ENCODE measurements at regions not wholly inside any gene's neighbourhood (a gene's known extent, or its start where the extent isn't known, plus 50 kb on each side); places are given as distances from the start of the nearest gene placed in this dataset.

GRCh38 chr11:101354801-101355200 is 225.2 kb upstream of the PGR start:
- H3K27me3 Mint-ChIP-seq: no peaks in the 10 kb centered on the region
- ChIA-PET POLR2A (interaction anchor here in 1 of 2 donors (0.5 kb wide), 1 partner anchor 662 kb away, joined by 10 read pairs; no protein-coding TSS in a partner anchor), CTCF (no interaction called here)
- no peaks in the 10 kb centered on the region for H3K4me1 Mint-ChIP-seq
- no peak for ATAC-seq (replicated peaks in 1 of 4)
- no peaks in the 10 kb centered on the region for H3K36me3 Mint-ChIP-seq
- H3K27ac Mint-ChIP-seq: no peak overlapping the region
- DNase-seq: no peak
- H3K27ac ChIP-seq (ENCODE audit: low read length): no peak overlapping the region
- H3K4me1 ChIP-seq (ENCODE audit: control insufficient read depth in 1 of 2, extremely low read depth in 1 of 2, insufficient read depth in 2 of 2, low read length in 2 of 2): no peaks in the 10 kb centered on the region
- H3K4me3 Mint-ChIP-seq: no peak overlapping the region
- 56% methylated on average over 3 of the region's 4 CpGs for WGBS (ENCODE audit: insufficient coverage)
- peaks cover 8 to 20% (median 19%) of the 10 kb centered on the region in 3 donors for H3K9me3 Mint-ChIP-seq
- H3K9me3 ChIP-seq: no peaks in the 10 kb centered on the region
- no peaks in the 10 kb centered on the region for H3K36me3 ChIP-seq (ENCODE audit: control insufficient read depth in 2 of 2, extremely low read depth in 1 of 2, insufficient read depth in 1 of 2, low read length in 1 of 2)
- no peaks in the 10 kb centered on the region for H3K27me3 ChIP-seq (replicated peaks in 1 of 2; ENCODE audit: control insufficient read depth in 2 of 2, extremely low read depth in 1 of 2, insufficient read depth in 2 of 2, low read length in 1 of 2)
- H3K4me3 ChIP-seq (ENCODE audit: control insufficient read depth in 1 of 2, extremely low read depth in 1 of 2, low read length in 1 of 2): no peak overlapping the region

GRCh38 chr11:101348786-101349185 is 219.2 kb upstream of the PGR start:
- CTCF ChIA-PET: no interaction called here
- no peaks in the 10 kb centered on the region for H3K36me3 ChIP-seq (ENCODE audit: control insufficient read depth in 2 of 2, extremely low read depth in 1 of 2, insufficient read depth in 1 of 2, low read length in 1 of 2)
- no peak overlapping the region for H3K4me3 Mint-ChIP-seq
- no peaks in the 10 kb centered on the region for H3K4me1 Mint-ChIP-seq
- DNase-seq: no peak
- H3K4me3 ChIP-seq (ENCODE audit: control insufficient read depth in 1 of 2, extremely low read depth in 1 of 2, low read length in 1 of 2): no peak overlapping the region
- POLR2A ChIA-PET: no interaction called here
- H3K9me3 ChIP-seq: no peaks in the 10 kb centered on the region
- H3K27ac ChIP-seq (ENCODE audit: low read length): no peak overlapping the region
- peaks cover 8 to 11% (median 10%) of the 10 kb centered on the region in 3 donors for H3K9me3 Mint-ChIP-seq
- no peaks in the 10 kb centered on the region for H3K36me3 Mint-ChIP-seq
- ATAC-seq (replicated peaks in 1 of 4): no peak
- 100% methylated on average over 1 of the region's 3 CpGs for WGBS (ENCODE audit: insufficient coverage)
- no peaks in the 10 kb centered on the region for H3K27me3 Mint-ChIP-seq
- no peak overlapping the region for H3K27ac Mint-ChIP-seq
- H3K27me3 ChIP-seq (replicated peaks in 1 of 2; ENCODE audit: control insufficient read depth in 2 of 2, extremely low read depth in 1 of 2, insufficient read depth in 2 of 2, low read length in 1 of 2): no peaks in the 10 kb centered on the region
- no peaks in the 10 kb centered on the region for H3K4me1 ChIP-seq (ENCODE audit: control insufficient read depth in 1 of 2, extremely low read depth in 1 of 2, insufficient read depth in 2 of 2, low read length in 2 of 2)

- ChIA-PET CTCF (no interaction called here), POLR2A (no interaction called here)
- WGBS (ENCODE audit: insufficient coverage): 89% methylated on average over 2 of the region's 4 CpGs
- Mint-ChIP-seq H3K27ac (no peak overlapping the region), H3K9me3 (peaks cover 10 to 14% (median 13%) of the 10 kb centered on the region in 3 donors), H3K36me3 (no peaks in the 10 kb centered on the region), H3K27me3 (no peaks in the 10 kb centered on the region), H3K4me3 (no peak overlapping the region), H3K4me1 (no peaks in the 10 kb centered on the region)
- Histone ChIP-seq H3K27me3 (replicated peaks in 1 of 2; ENCODE audit: control insufficient read depth in 2 of 2, extremely low read depth in 1 of 2, insufficient read depth in 2 of 2, low read length in 1 of 2) (no peaks in the 10 kb centered on the region), H3K4me3 (ENCODE audit: control insufficient read depth in 1 of 2, extremely low read depth in 1 of 2, low read length in 1 of 2) (no peak overlapping the region), H3K36me3 (ENCODE audit: control insufficient read depth in 2 of 2, extremely low read depth in 1 of 2, insufficient read depth in 1 of 2, low read length in 1 of 2) (no peaks in the 10 kb centered on the region), H3K4me1 (ENCODE audit: control insufficient read depth in 1 of 2, extremely low read depth in 1 of 2, insufficient read depth in 2 of 2, low read length in 2 of 2) (no peaks in the 10 kb centered on the region), H3K27ac (ENCODE audit: low read length) (no peak overlapping the region), H3K9me3 (no peaks in the 10 kb centered on the region)
- DNase-seq (no peak), ATAC-seq (replicated peaks in 1 of 4) (no peak)
These were observed 217.0 kb upstream of the PGR start for GRCh38 chr11:101346591-101346990.

GRCh38 chr11:101345891-101346290 is 216.3 kb upstream of the PGR start:
- H3K4me3 Mint-ChIP-seq: no peak overlapping the region
- CTCF ChIA-PET: no interaction called here
- DNase-seq: no peak

GRCh38 chr11:101342307-101342706 is 212.7 kb upstream of the PGR start:
- Histone ChIP-seq H3K36me3 (ENCODE audit: control insufficient read depth in 2 of 2, extremely low read depth in 1 of 2, insufficient read depth in 1 of 2, low read length in 1 of 2) (no peaks in the 10 kb centered on the region), H3K9me3 (no peaks in the 10 kb centered on the region), H3K4me3 (ENCODE audit: control insufficient read depth in 1 of 2, extremely low read depth in 1 of 2, low read length in 1 of 2) (no peak overlapping the region), H3K4me1 (ENCODE audit: control insufficient read depth in 1 of 2, extremely low read depth in 1 of 2, insufficient read depth in 2 of 2, low read length in 2 of 2) (no peaks in the 10 kb centered on the region), H3K27ac (ENCODE audit: low read length) (no peak overlapping the region), H3K27me3 (replicated peaks in 1 of 2; ENCODE audit: control insufficient read depth in 2 of 2, extremely low read depth in 1 of 2, insufficient read depth in 2 of 2, low read length in 1 of 2) (no peaks in the 10 kb centered on the region)
- ChIA-PET POLR2A (interaction anchor here in 1 of 2 donors (0.7 kb wide), 1 partner anchor 1570 kb away, joined by 3 read pairs; no protein-coding TSS in a partner anchor), CTCF (no interaction called here)
- no peak overlapping the region for H3K4me3 Mint-ChIP-seq
- H3K27me3 Mint-ChIP-seq: no peaks in the 10 kb centered on the region
- no peaks in the 10 kb centered on the region for H3K4me1 Mint-ChIP-seq
- no peak overlapping the region for H3K27ac Mint-ChIP-seq
- DNase-seq (no peak), ATAC-seq (replicated peaks in 1 of 4) (no peak)
- H3K9me3 Mint-ChIP-seq: peaks cover 12 to 20% (median 19%) of the 10 kb centered on the region in 3 donors
- H3K36me3 Mint-ChIP-seq: no peaks in the 10 kb centered on the region
- WGBS (ENCODE audit: insufficient coverage): no CpG with 5 or more reads among the region's 1 CpG

More at GRCh38 chr11:101345891-101346290, 216.3 kb upstream of the PGR start:
- Mint-ChIP-seq H3K27ac (no peak overlapping the region), H3K36me3 (no peaks in the 10 kb centered on the region), H3K4me1 (no peaks in the 10 kb centered on the region), H3K27me3 (no peaks in the 10 kb centered on the region), H3K9me3 (peaks cover 10 to 13% (median 13%) of the 10 kb centered on the region in 3 donors)
- no peaks in the 10 kb centered on the region for H3K27me3 ChIP-seq (replicated peaks in 1 of 2; ENCODE audit: control insufficient read depth in 2 of 2, extremely low read depth in 1 of 2, insufficient read depth in 2 of 2, low read length in 1 of 2)
- H3K4me3 ChIP-seq (ENCODE audit: control insufficient read depth in 1 of 2, extremely low read depth in 1 of 2, low read length in 1 of 2): no peak overlapping the region
- no peaks in the 10 kb centered on the region for H3K4me1 ChIP-seq (ENCODE audit: control insufficient read depth in 1 of 2, extremely low read depth in 1 of 2, insufficient read depth in 2 of 2, low read length in 2 of 2)
- WGBS (ENCODE audit: insufficient coverage): 69% methylated on average over 3 of the region's 3 CpGs
- POLR2A ChIA-PET: no interaction called here
- H3K36me3 ChIP-seq (ENCODE audit: control insufficient read depth in 2 of 2, extremely low read depth in 1 of 2, insufficient read depth in 1 of 2, low read length in 1 of 2): no peaks in the 10 kb centered on the region
- no peaks in the 10 kb centered on the region for H3K9me3 ChIP-seq
- ATAC-seq (replicated peaks in 1 of 4): no peak
- H3K27ac ChIP-seq (ENCODE audit: low read length): no peak overlapping the region

GRCh38 chr11:101341578-101341977 is 212.0 kb upstream of the PGR start:
- DNase-seq: no peak
- H3K27ac Mint-ChIP-seq: no peak overlapping the region
- H3K9me3 Mint-ChIP-seq: peaks cover 12 to 18% (median 17%) of the 10 kb centered on the region in 3 donors
- H3K27me3 ChIP-seq (replicated peaks in 1 of 2; ENCODE audit: control insufficient read depth in 2 of 2, extremely low read depth in 1 of 2, insufficient read depth in 2 of 2, low read length in 1 of 2): no peaks in the 10 kb centered on the region
- WGBS (ENCODE audit: insufficient coverage): no CpG with 5 or more reads among the region's 1 CpG
- H3K36me3 ChIP-seq (ENCODE audit: control insufficient read depth in 2 of 2, extremely low read depth in 1 of 2, insufficient read depth in 1 of 2, low read length in 1 of 2): no peaks in the 10 kb centered on the region
- no peaks in the 10 kb centered on the region for H3K4me1 ChIP-seq (ENCODE audit: control insufficient read depth in 1 of 2, extremely low read depth in 1 of 2, insufficient read depth in 2 of 2, low read length in 2 of 2)
- H3K4me3 ChIP-seq (ENCODE audit: control insufficient read depth in 1 of 2, extremely low read depth in 1 of 2, low read length in 1 of 2): no peak overlapping the region
- ATAC-seq (replicated peaks in 1 of 4): no peak
- ChIA-PET POLR2A (no interaction called here), CTCF (no interaction called here)
- no peak overlapping the region for H3K27ac ChIP-seq (ENCODE audit: low read length)
- H3K4me1 Mint-ChIP-seq: no peaks in the 10 kb centered on the region
- H3K4me3 Mint-ChIP-seq: no peak overlapping the region
- no peaks in the 10 kb centered on the region for H3K9me3 ChIP-seq
- H3K36me3 Mint-ChIP-seq: no peaks in the 10 kb centered on the region
- H3K27me3 Mint-ChIP-seq: no peaks in the 10 kb centered on the region

GRCh38 chr11:101336858-101337257 is 207.2 kb upstream of the PGR start:
- 33% methylated on average over 1 of the region's 4 CpGs for WGBS (ENCODE audit: insufficient coverage)
- H3K9me3 ChIP-seq: no peaks in the 10 kb centered on the region
- H3K27me3 ChIP-seq (replicated peaks in 1 of 2; ENCODE audit: control insufficient read depth in 2 of 2, extremely low read depth in 1 of 2, insufficient read depth in 2 of 2, low read length in 1 of 2): no peaks in the 10 kb centered on the region
- ChIA-PET CTCF (no interaction called here), POLR2A (no interaction called here)
- Mint-ChIP-seq H3K27ac (no peak overlapping the region), H3K36me3 (no peaks in the 10 kb centered on the region), H3K4me1 (no peaks in the 10 kb centered on the region), H3K27me3 (no peaks in the 10 kb centered on the region), H3K4me3 (no peak overlapping the region), H3K9me3 (peaks cover 7 to 17% (median 16%) of the 10 kb centered on the region in 3 donors)
- H3K4me1 ChIP-seq (ENCODE audit: control insufficient read depth in 1 of 2, extremely low read depth in 1 of 2, insufficient read depth in 2 of 2, low read length in 2 of 2): no peaks in the 10 kb centered on the region
- DNase-seq: no peak
- no peak overlapping the region for H3K27ac ChIP-seq (ENCODE audit: low read length)
- H3K36me3 ChIP-seq (ENCODE audit: control insufficient read depth in 2 of 2, extremely low read depth in 1 of 2, insufficient read depth in 1 of 2, low read length in 1 of 2): no peaks in the 10 kb centered on the region
- ATAC-seq (replicated peaks in 1 of 4): no peak
- H3K4me3 ChIP-seq (ENCODE audit: control insufficient read depth in 1 of 2, extremely low read depth in 1 of 2, low read length in 1 of 2): no peak overlapping the region

Data from T-cell (primary cell).